Muscle of leg (tissue), 3 donors: ENCODE measurements at regions not wholly inside any gene's neighbourhood (a gene's known extent, or its start where the extent isn't known, plus 50 kb on each side); places are given as distances from the start of the nearest gene placed in this dataset.

ENCODE experiments used
- DNase-seq: peaks from one replicate; pipeline ENCODE4 v3.0.0; 2013
- H3K27ac ChIP-seq: one replicate; pipeline ENCODE4 v1.5.1; 2013; ENCODE audit warnings: mild to moderate bottlenecking, low read length, control low read depth
- H3K27me3 ChIP-seq: one replicate; pipeline ENCODE4 v1.6.1; 2013; ENCODE audit warnings: low read length; ENCODE audit not compliant: control insufficient read depth, insufficient read depth
- H3K36me3 ChIP-seq: one replicate; pipeline ENCODE4 v1.6.1; 2013; ENCODE audit warnings: low read length; ENCODE audit not compliant: control insufficient read depth, insufficient read depth
- H3K4me1 ChIP-seq: one replicate; pipeline ENCODE4 v1.6.1; 2013; ENCODE audit warnings: low read length; ENCODE audit not compliant: control insufficient read depth, insufficient read depth
- H3K4me3 ChIP-seq: one replicate; pipeline ENCODE4 v1.5.1; 2013; ENCODE audit warnings: low read length, control low read depth
- H3K9me3 ChIP-seq: replicated peaks from 2 replicates; pipeline ENCODE4 v1.6.1; 2013; ENCODE audit warnings: low read depth, low read length; ENCODE audit not compliant: control insufficient read depth
- WGBS: methylation state at CpG from one replicate; pipeline ENCODE4 v1.1.5; 2013; ENCODE audit warnings: missing lambda C conversion rate; ENCODE audit not compliant: insufficient coverage; 5-methylcytosine and 5-hydroxymethylcytosine counted together

DNA sequence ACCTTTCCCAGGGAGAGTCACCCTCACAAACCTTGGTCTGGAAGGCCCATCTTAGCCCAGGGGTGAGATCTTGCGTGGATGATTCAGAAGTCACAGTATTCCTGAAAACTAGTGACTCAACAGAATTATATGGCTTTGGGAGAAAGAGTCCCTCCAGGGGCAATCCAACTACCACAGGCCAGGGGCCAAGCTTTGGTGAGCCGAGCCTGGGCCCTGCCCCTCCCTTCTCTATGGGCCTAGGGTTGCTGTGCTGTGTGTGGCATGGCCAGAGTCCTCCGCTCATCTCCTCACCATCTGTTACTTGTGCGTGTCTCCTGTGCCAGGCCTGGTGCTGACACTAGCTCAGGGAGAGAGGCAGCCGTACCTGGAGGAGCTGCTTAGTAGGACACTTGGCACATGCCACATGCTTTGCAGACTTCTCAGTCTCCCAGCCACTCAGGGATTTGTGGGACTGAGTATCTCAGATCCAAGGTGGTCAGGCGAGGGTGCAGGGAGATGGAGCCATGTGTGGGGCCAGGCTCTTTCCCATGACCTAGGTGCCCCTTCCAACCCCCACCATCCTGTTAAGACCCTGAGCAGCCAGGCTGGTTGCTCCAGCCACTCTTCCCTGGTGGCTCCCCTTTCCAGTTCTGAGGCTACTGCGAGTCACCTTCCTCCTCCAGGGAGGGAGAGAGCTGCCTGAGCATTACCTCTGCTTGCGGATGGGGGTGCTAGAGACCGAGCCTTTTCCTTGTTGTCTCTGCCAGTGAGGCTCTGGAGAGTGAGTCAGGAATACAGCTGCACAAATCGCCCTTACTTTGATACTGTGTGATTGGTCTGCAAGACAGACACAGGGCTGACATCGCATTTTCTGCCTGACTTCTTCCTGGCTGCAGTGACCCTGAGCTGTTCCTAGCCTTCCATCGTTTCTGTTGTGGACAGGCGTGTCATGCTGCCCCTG is 94.1 kb downstream of the SLC25A47 start:
- Histone ChIP-seq H3K36me3 (no peaks in the 10 kb centered on the region), H3K9me3 (peaks cover 3% of the 10 kb centered on the region), H3K4me3 (no peak overlapping the region), H3K4me1 (peaks cover 5% of the 10 kb centered on the region), H3K27ac (no peak overlapping the region), H3K27me3 (no peaks in the 10 kb centered on the region)
- DNase-seq, result peak; percentile 80
- 59% methylated on average over 6 of the region's 13 CpGs for WGBS

DNA sequence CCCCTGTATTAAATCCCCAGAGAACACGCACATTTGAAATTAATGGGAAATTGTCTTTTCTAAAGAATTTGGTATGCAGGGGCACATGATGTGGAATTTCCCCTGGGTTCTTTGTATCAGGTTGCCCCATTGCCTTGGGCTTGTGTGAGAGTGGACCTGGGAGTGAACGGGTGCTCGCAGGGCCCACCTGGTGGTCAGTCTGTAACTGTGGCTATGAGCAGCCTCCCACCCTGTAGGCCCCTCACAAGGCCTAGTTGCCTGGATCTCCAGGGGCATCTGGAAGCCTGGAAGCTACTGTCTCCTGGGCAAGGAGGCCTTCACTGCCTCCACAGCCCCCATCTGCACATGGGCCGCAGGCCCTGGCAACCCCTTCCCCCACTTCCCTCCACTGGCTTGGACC is 96.7 kb downstream of the SLC25A47 start:
- Histone ChIP-seq H3K4me3 (no peak overlapping the region), H3K36me3 (no peaks in the 10 kb centered on the region), H3K9me3 (peaks cover 3% of the 10 kb centered on the region), H3K27me3 (no peaks in the 10 kb centered on the region), H3K4me1 (peaks cover 5% of the 10 kb centered on the region), H3K27ac (no peak overlapping the region)
- no peak for DNase-seq
- WGBS, result 100% methylated on average over 1 of the region's 4 CpGs

GRCh38 chr14:100421756-100422470 is 98.8 kb downstream of the SLC25A47 start:
- no peak for DNase-seq
- 92% methylated on average over 2 of the region's 2 CpGs for WGBS
- Histone ChIP-seq H3K9me3 (no peaks in the 10 kb centered on the region), H3K4me3 (no peak overlapping the region), H3K27me3 (no peaks in the 10 kb centered on the region), H3K4me1 (peaks cover 5% of the 10 kb centered on the region), H3K36me3 (no peaks in the 10 kb centered on the region), H3K27ac (no peak overlapping the region)

- Histone ChIP-seq H3K36me3 (no peaks in the 10 kb centered on the region), H3K27me3 (no peaks in the 10 kb centered on the region), H3K4me1 (no peaks in the 10 kb centered on the region), H3K4me3 (no peak overlapping the region), H3K27ac (no peak overlapping the region), H3K9me3 (no peaks in the 10 kb centered on the region)
- DNase-seq, result peak; percentile 32
- 67% methylated on average over 4 of the region's 12 CpGs for WGBS
These were observed 99.6 kb downstream of the SLC25A47 start for GRCh38 chr14:100422556-100423316.

DNA sequence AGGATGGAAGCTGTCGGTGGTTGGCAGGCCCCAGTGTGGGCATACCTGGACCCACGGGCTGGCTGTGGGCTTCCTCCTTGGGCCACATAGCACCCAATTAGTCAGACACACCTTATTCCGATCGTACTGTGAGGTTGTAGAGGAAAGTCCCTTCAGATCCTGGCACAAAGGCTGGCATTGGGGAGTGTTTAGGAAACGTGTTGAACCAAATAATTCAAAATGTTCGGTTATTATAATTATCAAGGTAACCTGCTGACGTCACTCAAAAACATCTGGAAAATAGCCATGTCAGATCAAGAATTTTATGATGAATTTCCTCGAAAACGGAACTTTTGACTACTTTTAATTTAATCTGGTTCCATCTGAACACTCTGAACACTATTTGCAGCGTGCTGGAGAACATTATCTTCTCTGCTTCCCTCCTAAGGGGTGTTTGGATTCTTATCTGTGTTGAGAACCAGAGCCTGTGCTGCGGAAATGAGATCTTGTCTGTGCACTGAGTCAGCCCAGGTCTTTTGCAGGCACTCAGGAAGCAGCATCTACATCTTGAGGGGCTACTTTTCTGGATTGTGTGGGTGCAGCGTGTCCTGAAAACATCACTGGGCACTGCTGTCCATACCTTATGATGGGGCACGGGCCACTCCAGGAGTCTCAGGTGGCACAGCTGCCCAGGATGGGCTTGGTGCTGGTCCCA is 100.3 kb downstream of the SLC25A47 start:
- no peaks in the 10 kb centered on the region for H3K9me3 ChIP-seq
- no peaks in the 10 kb centered on the region for H3K27me3 ChIP-seq
- no peaks in the 10 kb centered on the region for H3K4me1 ChIP-seq
- DNase-seq, result no peak
- WGBS, result 86% methylated on average over 6 of the region's 13 CpGs
- H3K27ac ChIP-seq, result no peak overlapping the region
- no peaks in the 10 kb centered on the region for H3K36me3 ChIP-seq
- H3K4me3 ChIP-seq, result no peak overlapping the region

GRCh38 chr14:100424504-100425428 is 101.6 kb downstream of the SLC25A47 start:
- Histone ChIP-seq H3K27me3 (no peaks in the 10 kb centered on the region), H3K36me3 (no peaks in the 10 kb centered on the region), H3K4me3 (no peak overlapping the region), H3K9me3 (no peaks in the 10 kb centered on the region), H3K4me1 (no peaks in the 10 kb centered on the region), H3K27ac (no peak overlapping the region)
- no peak for DNase-seq
- 79% methylated on average over 5 of the region's 6 CpGs for WGBS

GRCh38 chr14:100425429-100425827 is 102.3 kb downstream of the SLC25A47 start:
- no peak overlapping the region for H3K27ac ChIP-seq
- WGBS, result 47% methylated on average over 7 of the region's 7 CpGs
- H3K36me3 ChIP-seq, result no peaks in the 10 kb centered on the region
- H3K4me1 ChIP-seq, result no peaks in the 10 kb centered on the region
- DNase-seq, result no peak
- no peak overlapping the region for H3K4me3 ChIP-seq
- no peaks in the 10 kb centered on the region for H3K9me3 ChIP-seq
- no peaks in the 10 kb centered on the region for H3K27me3 ChIP-seq

- H3K27ac ChIP-seq, result no peak overlapping the region
- no peaks in the 10 kb centered on the region for H3K9me3 ChIP-seq
- no peaks in the 10 kb centered on the region for H3K27me3 ChIP-seq
- no peak for DNase-seq
- WGBS, result 65% methylated on average over 10 of the region's 12 CpGs
- H3K4me3 ChIP-seq, result no peak overlapping the region
- no peaks in the 10 kb centered on the region for H3K36me3 ChIP-seq
- H3K4me1 ChIP-seq, result no peaks in the 10 kb centered on the region
These were observed 103.2 kb downstream of the SLC25A47 start for GRCh38 chr14:100426314-100426713.

DNA sequence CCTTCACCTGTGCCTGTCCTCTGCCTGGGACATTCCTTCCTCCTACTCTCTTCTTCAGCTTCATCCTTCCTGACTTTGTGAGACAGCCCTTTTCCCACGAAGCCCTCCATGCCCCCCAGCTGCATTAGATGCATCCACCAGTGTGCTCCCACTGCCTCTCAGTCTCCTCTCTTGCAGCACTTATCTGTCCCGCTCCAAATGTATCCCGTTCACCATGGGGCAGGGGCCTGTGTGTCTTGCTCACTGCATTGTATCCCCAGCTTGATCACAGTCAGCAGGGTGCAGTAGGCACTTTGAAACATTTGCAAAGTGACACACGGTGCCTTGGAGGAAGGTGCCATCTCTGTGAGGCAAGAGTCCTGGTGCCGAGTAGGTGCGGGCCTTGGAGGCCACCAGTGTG is 104.0 kb downstream of the SLC25A47 start:
- no peak for DNase-seq
- no peaks in the 10 kb centered on the region for H3K36me3 ChIP-seq
- no peak overlapping the region for H3K27ac ChIP-seq
- no peaks in the 10 kb centered on the region for H3K27me3 ChIP-seq
- no peak overlapping the region for H3K4me3 ChIP-seq
- no peaks in the 10 kb centered on the region for H3K4me1 ChIP-seq
- H3K9me3 ChIP-seq, result no peaks in the 10 kb centered on the region
- WGBS, result 83% methylated on average over 6 of the region's 6 CpGs
